VCaP (cell line): ENCODE measurements at regions not wholly inside any gene's neighbourhood (a gene's known extent, or its start where the extent isn't known, plus 50 kb on each side); places are given as distances from the start of the nearest gene placed in this dataset.

Experiments
- H3K27ac ChIP-seq: fragments of 450-650 bp; 2 replicates; pipeline ENCODE4 v1.5.1; 2017
- TF ChIP-seq, protein P1 (sequence below): fragments of 450-650 bp; conservative IDR thresholded peaks from 2 replicates; pipeline ENCODE4 v1.5.1; 2017; ENCODE audit warnings: mild to moderate bottlenecking, moderate library complexity

DNA sequence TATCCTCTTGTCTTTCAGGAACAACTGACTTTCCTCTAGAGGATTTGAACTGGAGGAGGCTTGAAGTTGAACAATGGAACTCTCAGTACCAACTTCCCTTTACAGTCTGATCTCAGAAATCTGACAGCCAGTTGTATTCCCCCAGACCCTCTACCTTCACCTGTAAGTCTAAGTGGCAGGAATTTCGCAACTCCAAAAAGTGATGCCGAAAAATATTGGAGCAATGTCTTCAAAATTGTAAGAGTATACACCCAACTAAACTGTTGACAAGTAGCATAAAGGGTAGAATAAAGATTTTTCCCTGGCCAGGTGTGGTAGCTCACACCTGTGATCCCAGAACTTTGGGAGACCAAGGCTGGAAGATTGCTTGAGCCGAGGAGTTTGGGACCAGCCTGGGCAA is 69.1 kb upstream of the CFAP20DC start:
- H3K27ac ChIP-seq = no peak overlapping the region
- TF ChIP-seq, protein P1, sequence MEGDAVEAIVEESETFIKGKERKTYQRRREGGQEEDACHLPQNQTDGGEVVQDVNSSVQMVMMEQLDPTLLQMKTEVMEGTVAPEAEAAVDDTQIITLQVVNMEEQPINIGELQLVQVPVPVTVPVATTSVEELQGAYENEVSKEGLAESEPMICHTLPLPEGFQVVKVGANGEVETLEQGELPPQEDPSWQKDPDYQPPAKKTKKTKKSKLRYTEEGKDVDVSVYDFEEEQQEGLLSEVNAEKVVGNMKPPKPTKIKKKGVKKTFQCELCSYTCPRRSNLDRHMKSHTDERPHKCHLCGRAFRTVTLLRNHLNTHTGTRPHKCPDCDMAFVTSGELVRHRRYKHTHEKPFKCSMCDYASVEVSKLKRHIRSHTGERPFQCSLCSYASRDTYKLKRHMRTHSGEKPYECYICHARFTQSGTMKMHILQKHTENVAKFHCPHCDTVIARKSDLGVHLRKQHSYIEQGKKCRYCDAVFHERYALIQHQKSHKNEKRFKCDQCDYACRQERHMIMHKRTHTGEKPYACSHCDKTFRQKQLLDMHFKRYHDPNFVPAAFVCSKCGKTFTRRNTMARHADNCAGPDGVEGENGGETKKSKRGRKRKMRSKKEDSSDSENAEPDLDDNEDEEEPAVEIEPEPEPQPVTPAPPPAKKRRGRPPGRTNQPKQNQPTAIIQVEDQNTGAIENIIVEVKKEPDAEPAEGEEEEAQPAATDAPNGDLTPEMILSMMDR = no peak

DNA sequence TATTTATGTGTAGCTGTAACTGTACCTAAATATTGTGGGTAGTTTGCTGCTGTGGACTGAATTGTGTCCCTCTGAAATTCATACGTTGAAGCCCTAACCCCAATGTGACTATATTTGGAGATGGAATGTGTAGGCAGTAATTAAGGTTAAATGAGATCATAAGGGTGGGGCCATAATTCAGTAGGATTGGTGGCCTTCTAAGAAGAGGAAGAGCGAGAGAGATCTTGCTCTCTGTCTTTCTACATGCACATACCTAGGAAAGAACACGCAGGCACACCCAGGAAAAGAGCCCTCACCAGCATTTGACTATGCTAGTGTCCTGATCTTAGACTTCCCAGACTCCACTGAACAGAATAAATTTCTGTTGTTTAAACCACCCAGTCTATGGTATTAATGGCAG is 67.6 kb upstream of the CFAP20DC start:
- no peak overlapping the region for H3K27ac ChIP-seq
- TF ChIP-seq, protein P1 = no peak

DNA sequence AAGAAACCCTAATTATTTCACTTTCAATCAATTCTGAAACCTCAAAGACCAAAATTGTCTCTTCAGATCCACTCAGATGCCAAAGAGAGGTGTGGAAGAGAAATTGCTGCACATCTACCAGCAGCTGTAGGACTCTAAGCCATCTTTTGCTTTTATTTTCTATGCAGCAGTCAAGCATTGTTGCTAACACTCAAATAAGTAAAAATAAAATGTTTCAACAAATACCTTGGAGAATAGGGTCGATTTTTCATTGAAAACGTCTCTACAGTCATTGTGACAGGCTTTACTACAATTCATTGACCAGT is 66.4 kb upstream of the CFAP20DC start:
- TF ChIP-seq, protein P1 = no peak
- no peak overlapping the region for H3K27ac ChIP-seq

DNA sequence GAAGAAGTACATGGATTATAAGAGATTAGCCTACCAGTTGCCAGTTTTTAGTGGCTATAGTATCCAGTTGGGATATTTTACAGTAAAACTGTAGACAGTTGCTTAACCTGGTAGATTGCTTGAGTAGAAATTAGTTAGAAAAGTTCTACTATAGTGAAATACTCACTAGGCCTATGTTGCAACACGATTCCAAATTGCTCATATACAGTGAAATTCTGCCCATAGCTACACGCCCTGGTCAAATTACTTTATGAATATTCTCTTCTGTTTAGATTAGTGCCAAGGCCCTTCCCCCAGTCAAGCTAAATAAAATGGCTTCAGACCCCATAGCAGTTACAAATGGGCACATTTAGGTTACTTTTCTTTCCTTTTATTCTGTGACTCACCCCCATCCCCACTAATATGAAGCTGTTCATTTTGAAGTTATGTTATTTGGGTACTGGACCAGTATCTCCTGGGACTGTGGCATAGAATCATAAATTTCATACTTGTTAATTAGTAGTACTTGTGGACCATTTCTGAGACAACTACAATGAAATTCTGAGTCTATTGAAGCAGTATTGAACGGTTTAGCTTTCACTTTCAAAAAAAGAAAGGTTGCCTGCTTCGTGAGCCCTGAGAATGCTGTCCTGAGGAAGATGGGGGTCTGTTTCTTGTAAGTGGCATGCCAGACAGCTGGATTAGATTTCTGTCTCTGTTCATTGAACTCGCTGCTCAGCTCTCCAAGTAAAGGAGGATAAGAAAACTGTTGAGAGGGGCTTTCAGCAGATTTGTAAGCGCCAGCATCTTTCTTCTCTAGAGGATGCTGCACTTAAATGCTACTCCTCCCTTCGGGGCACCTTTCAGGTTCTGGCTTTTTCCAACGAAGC is 65.8 kb upstream of the CFAP20DC start:
- TF ChIP-seq, protein P1 = no peak
- no peak overlapping the region for H3K27ac ChIP-seq

DNA sequence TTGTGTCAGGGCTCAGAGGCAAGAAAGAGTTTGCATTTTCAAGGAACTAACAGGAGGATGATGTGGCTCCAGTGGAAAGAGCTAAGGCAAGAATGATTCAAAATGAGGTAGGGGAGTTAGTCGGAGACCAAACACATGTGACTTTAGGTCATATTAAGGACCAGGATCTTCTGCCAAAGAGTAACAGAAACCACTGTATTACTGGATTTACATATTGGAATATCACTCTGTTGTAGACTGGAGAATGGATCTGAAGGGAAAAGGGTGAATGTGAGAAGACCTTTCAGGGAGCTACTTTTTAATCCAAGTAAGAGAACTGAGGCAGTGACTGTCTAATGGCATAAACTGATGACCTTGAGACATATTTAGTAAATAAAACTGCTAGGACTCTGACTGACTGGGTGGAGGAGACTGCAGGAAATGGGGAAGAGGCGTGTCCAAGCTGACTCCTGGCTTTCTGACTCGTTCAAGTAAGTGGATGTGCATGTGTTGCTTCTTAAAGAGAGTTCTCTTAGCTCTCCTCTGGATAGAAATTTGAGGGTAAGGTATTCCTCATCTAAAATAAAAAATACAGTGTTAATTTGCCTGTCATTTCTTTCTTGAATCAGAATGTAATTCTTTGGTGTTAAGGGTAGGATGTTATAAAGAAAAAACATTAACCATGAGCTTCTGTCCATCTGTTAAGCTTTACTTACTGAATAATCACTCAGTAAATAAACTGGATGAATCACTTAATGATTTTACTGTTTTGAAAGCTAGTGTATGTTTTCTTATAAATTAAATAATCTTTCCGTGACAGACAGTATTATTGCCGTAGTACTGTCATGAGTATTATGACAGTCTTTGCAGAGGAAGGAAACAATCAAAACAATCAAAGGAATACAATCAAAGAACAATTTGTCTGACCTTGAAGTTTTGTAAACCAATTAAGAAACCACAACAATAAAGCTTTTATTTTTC is 58.3 kb upstream of the CFAP20DC start:
- no peak overlapping the region for H3K27ac ChIP-seq
- TF ChIP-seq, protein P1 = no peak

DNA sequence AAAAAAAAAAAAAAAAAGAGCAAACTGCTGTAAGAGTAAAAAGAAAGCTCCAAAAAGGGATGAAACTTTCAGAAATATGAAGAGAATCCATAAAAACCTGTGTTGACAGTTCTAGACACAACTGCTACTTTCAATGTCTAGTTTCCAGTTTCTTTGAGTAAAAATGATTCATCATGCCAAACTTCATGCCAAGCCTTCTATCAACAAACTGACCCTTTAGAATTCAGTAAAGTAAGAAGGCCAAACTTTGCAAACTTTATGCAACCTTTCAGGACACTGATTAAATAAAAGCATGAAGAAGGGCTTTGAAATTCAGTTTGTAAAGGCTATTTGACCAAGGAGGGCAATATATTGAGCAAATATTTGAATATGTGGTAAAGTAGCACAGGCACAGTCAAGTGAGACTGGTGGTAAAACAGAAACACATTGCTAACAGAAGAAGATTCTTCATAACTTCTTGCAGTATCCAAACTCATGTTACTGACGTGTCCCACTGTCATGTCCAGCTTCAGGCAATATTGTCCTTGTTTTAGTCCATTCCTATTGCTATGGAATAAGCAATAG is 56.3 kb upstream of the CFAP20DC start:
- TF ChIP-seq, protein P1 = no peak
- no peak overlapping the region for H3K27ac ChIP-seq

DNA sequence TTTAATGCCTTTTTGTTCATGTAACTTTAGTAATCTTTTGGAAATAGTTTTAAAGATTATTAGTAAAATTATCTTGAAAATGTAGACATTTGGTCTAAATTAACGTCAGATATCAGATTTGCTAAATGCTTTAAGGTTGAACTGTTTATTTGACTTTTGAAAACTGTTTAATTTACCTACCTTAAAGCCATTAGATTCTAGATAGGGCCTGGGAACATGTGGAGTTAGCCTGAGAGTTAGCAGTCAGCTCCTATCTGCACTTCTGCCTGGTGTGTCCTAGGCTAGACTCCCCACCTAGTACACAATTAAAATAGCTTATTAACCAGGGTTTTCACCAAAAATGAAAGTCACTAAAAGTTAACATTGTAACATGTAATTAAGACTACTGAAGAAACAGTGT is 53.7 kb upstream of the CFAP20DC start:
- H3K27ac ChIP-seq = no peak overlapping the region
- TF ChIP-seq, protein P1 = no peak
